ENCODE measurements at regions not wholly inside any gene's neighbourhood (a gene's known extent, or its start where the extent isn't known, plus 50 kb on each side); places are given as distances from the start of the nearest gene placed in this dataset.
"Not testable (repeated sequence)": the region's sequence is repeated elsewhere in the genome, so short reads cannot be mapped to it uniquely, and the experiment has no call there.

- no peak for DNase-seq (ENCODE audit: low spot score)
Observed at GRCh38 chr6:141248021-141248799, 884.5 kb upstream of the GJE1 start.

- no peak for DNase-seq (ENCODE audit: low spot score)
Observed at GRCh38 chr6:141244366-141244765, 888.4 kb upstream of the GJE1 start.

- DNase-seq (ENCODE audit: low spot score): no peak
Observed at GRCh38 chr6:141242957-141243356, 889.8 kb upstream of the GJE1 start.

GRCh38 chr6:141229296-141229695, 903.4 kb upstream of the GJE1 start:
- DNase-seq (ENCODE audit: low spot score): no peak

GRCh38 chr6:141218583-141218982, 914.1 kb upstream of the GJE1 start:
- no peak for DNase-seq (ENCODE audit: low spot score)

- no peak for DNase-seq (ENCODE audit: low spot score)
Observed at GRCh38 chr6:141216726-141217125, 916.0 kb upstream of the GJE1 start.

DNA sequence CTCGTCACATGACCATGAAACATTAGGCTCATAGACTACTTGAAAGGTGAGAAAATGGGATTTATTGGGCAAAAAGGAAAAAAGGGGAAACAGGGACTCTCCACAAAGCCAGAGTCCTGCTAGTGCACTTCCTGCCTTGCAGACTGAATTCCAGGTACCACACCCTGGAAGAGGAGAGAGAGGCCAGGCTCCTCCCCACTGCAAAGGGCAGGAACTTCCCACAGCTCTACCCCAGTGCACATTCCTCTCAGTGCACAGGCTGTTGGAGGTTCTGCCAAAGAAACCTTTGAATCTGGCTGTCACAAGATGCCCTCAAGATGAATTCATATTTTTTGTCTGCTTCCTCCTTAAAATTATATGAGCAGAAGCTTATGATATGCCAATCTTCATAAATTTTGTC, 920.4 kb upstream of the GJE1 start:
- DNase-seq (ENCODE audit: low spot score): no peak

- DNase-seq (ENCODE audit: low spot score): no peak
Observed at GRCh38 chr6:141211845-141212244, 920.9 kb upstream of the GJE1 start.

GRCh38 chr6:141210901-141211300, 921.8 kb upstream of the GJE1 start:
- no peak for DNase-seq (ENCODE audit: low spot score)

- no peak for DNase-seq (ENCODE audit: low spot score)
Observed at GRCh38 chr6:141209890-141210289, 922.8 kb upstream of the GJE1 start.

DNA sequence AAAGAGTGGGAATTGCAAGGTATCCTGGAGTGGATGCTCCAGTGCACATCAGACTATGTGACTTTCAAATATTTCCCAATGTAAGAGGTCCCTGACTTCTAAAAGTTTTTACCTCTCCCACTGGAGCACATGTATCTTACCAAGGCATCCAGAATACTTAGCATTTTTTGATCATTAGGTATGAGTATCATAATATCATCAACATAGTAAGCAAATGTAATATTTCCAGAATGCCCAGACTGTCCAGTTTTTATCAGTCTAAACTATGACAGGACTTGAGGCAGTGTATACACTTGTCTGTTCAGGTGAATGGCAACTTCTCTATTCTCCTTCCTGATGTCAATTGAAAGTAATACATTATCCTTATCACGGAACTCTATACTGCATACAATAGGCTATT, 924.6 kb upstream of the GJE1 start:
- DNase-seq (ENCODE audit: low spot score): no peak

- no peak for DNase-seq (ENCODE audit: low spot score)
Observed at GRCh38 chr6:141203902-141204575, 928.7 kb upstream of the GJE1 start.

DNA sequence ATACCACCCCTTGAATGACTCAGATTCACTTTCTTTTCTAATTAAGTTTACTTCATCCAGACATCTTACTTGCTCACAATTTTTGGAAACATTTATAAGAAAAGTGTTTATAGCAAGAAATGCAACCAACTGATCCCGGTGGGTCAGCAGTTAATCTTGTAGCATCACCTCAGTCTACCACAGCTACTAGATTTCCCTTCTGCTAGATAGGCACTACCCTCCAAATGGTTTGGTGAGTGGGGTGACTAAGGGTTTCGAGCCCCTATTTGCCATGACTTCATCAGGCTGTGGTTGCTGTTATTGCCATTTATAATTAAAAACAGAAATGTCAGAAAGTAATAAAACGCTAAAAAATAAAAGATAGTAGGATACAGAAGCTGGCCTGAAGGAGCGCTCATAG, 930.1 kb upstream of the GJE1 start:
- no peak for DNase-seq (ENCODE audit: low spot score)

DNA sequence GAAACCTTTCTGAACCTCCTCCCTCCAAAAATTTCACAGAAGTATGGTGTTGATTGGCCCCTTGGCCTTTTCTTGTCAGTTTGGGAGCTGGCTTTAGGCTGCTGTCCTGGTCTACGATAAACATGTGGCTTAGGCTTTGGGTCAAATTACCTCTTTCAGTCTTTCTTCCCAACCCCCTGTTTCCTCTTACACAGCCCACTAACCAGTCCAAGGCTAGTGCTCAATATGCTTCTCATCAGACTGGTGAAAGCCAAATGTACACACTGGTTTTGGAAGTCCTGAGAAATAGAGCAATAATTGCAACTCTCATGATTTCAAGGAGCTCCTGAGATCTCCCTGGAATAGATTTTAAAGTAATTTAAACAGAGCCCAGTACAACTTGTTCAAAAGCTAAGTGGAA, 933.7 kb upstream of the GJE1 start:
- no peak for DNase-seq (ENCODE audit: low spot score)

DNA sequence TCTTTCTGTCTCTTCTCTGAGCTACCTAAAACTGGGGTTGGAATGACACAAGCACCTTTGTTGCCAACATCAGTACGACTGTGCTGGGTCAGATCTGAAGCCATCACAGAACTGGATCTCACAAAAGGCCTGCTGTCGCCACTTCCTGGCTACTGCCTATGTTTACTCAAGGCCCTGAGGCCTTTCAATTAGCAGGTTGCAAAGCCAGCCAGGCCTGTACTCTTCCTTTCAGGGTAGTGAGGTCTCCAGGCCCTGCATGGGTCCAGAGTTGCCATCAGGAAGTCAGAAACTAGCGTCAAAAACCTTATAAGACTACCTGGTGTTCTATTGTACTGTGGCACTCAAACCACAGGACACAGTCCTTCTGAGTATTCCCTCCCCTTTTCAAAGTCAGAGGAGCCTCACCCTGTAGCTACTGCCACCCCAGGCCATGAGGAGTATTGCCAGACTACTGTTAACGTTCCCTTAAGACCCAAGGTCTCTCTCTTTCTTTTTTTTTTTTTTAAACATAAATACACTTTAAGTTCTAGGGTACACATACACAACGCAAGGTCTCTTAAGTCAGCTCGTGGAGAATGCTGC, 937.4 kb upstream of the GJE1 start:
- no peak for DNase-seq (ENCODE audit: low spot score)

DNA sequence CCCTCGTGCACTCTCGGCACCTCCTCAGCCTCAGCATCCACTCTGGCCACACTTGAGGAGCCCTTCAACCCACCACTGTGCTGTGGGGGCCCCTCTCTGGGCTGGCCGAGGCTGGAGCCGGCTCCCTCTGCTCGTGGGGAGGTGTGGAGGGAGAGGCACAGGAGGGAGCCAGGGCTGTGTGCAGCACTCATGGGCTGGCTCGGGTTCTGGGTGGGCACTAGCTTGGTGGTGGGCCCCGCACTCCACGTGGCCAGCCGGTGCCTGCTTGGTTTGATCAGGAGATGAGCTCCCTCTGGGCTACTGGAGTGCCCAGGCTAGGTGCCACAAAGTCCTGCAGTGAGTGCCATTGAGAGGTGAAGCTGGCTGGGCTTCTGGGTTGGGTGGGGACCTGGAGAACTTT, 949.4 kb upstream of the GJE1 start:
- no peak for DNase-seq (ENCODE audit: low spot score)

- not testable (repeated sequence) for DNase-seq (ENCODE audit: low spot score)
Observed at GRCh38 chr6:141175458-141175857, 957.3 kb upstream of the GJE1 start.

- DNase-seq (ENCODE audit: low spot score): no peak
Observed at GRCh38 chr6:141174932-141175331, 957.8 kb upstream of the GJE1 start.

- DNase-seq (ENCODE audit: low spot score): no peak
Observed at GRCh38 chr6:141173529-141173928, 959.2 kb upstream of the GJE1 start.

- no peak for DNase-seq (ENCODE audit: low spot score)
Observed at GRCh38 chr6:141169419-141169818, 963.3 kb upstream of the GJE1 start.

DNA sequence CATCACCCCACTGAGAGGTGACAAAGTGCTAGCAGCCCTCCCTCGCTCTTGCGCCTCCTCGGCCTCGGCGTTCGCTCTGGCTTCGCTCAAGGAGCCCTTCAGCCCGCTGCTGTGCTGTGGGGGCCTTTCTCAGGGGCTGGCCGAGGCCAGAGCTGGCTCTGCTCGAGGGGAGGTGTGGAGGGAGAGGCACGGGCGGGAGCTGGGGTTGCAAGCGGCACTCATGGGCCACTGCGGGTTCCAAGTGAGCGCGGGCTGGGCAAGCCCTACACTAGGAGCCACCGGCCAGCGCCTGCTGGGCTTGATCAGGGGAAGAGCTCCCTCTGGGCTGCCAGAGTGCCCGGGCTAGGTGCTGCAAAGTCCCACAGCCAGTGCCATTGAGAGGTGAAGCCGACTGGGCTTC, 964.8 kb upstream of the GJE1 start:
- DNase-seq (ENCODE audit: low spot score): no peak

GRCh38 chr6:141165002-141165665, 967.6 kb upstream of the GJE1 start:
- no peak for DNase-seq (ENCODE audit: low spot score)

Data from CD4-positive, alpha-beta T cell treated with Interleukin-2 at 100 ng/mL for 4 hours (primary cell).